ENCODE measurements at regions not wholly inside any gene's neighbourhood (a gene's known extent, or its start where the extent isn't known, plus 50 kb on each side); places are given as distances from the start of the nearest gene placed in this dataset.

DNA sequence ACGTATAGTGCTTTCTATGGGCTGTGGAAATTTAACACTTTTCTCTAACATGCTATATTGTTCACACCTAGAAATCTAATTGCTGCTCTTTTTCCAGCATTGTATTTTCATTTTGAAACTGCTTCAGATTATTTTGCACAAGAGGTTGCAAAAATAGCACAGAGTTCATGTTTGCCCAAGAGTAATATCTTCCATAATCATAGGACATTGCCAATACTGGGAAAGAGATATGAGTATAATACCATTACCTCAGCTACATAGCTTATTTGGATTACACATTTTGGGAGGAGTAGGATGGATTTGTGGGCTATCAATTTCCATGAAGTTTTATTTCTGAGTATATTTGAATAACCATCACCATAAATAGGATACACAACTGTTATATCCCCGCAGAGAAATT lies 717.1 kb downstream of the CDH9 start:
- Histone ChIP-seq H3K4me1 (no peaks in the 10 kb centered on the region), H3K4me3 (no peak overlapping the region), H3K36me3 (no peaks in the 10 kb centered on the region), H3K27ac (no peak overlapping the region), H3K27me3 (no peaks in the 10 kb centered on the region), H3K9me3 (no peaks in the 10 kb centered on the region)
- intact Hi-C loops (cut with DNase I): no loop called here
- no peak for TF ChIP-seq CTCF (IDR thresholded peaks at IDR 0.05)
- ATAC-seq (no peak), FAIRE-seq (no peak), DNase-seq (no peak)
- WGBS, 2 donors: 52 to 67% methylated on average over 2 of the region's 2 CpGs

- no peaks in the 10 kb centered on the region for H3K4me1 ChIP-seq
- no peaks in the 10 kb centered on the region for H3K27me3 ChIP-seq
- ATAC-seq (no peak), FAIRE-seq (no peak), DNase-seq (no peak)
- H3K9me3 ChIP-seq: no peaks in the 10 kb centered on the region
- H3K36me3 ChIP-seq: no peaks in the 10 kb centered on the region
- WGBS, 2 donors: 46 to 51% methylated on average over 2 of the region's 2 CpGs
- no peak overlapping the region for H3K27ac ChIP-seq
- no peak for TF ChIP-seq CTCF (IDR thresholded peaks at IDR 0.05)
- intact Hi-C loops (cut with DNase I): no loop called here
- H3K4me3 ChIP-seq: no peak overlapping the region
Observed at GRCh38 chr5:26310415-26310814, 728.0 kb downstream of the CDH9 start.

- intact Hi-C loops (cut with DNase I): no loop called here
- 52 to 62% methylated on average over 1 of the region's 1 CpG for WGBS, 2 donors
- ATAC-seq (no peak), DNase-seq (no peak), FAIRE-seq (no peak)
- H3K4me1 ChIP-seq: no peaks in the 10 kb centered on the region
- H3K9me3 ChIP-seq: no peaks in the 10 kb centered on the region
- H3K36me3 ChIP-seq: no peaks in the 10 kb centered on the region
- H3K4me3 ChIP-seq: no peak overlapping the region
- H3K27ac ChIP-seq: no peak overlapping the region
- no peak for TF ChIP-seq CTCF (IDR thresholded peaks at IDR 0.05)
- H3K27me3 ChIP-seq: no peaks in the 10 kb centered on the region
Observed at GRCh38 chr5:26295541-26295940, 742.8 kb downstream of the CDH9 start.

DNA sequence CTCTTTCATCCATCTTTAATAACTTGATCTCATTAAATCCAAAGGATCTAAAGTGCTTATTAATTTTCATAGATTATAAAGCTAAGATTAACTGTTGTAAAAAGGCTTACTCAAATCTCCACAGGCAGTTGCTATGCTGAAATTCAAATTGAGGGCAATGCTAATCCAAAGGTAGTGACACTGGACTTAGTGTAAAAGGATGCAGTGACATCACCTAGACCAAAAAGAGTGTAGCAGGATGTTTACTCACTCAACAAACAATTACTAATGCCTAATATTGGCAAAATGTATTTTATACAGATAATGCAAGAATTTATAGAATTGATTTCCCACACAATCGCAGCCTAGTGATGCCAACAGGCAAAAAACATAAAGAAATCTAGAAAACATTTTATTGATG lies 756.2 kb downstream of the CDH9 start:
- Histone ChIP-seq H3K4me1 (no peaks in the 10 kb centered on the region), H3K9me3 (no peaks in the 10 kb centered on the region), H3K36me3 (no peaks in the 10 kb centered on the region), H3K27ac (no peak overlapping the region), H3K27me3 (no peaks in the 10 kb centered on the region), H3K4me3 (no peak overlapping the region)
- DNase-seq: no peak
- ATAC-seq: no peak
- no peak for TF ChIP-seq CTCF (IDR thresholded peaks at IDR 0.05)
- FAIRE-seq: no peak
- 55 to 60% methylated on average over 1 of the region's 1 CpG for WGBS, 2 donors
- intact Hi-C loops (cut with DNase I): no loop called here

DNA sequence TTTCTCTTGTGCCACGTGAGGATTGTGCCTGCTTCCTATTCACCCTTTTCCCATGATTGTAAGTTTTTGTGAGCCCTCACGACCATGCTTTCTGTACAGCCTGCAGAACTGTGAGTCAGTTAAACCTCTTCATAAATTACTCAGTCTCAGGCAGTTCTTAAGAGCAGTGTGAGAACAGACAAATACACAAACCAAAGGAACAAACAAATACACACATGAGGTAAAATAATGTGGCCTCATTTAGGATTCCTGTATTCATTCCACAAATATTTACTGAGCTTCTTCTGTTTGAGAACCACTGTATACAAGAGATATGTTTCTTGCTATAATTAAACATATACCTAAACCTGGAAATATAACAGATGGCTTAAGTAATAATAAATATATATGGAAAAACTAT lies 760.3 kb downstream of the CDH9 start:
- intact Hi-C loops (cut with DNase I): no loop called here
- 31 to 33% methylated on average over 2 of the region's 2 CpGs for WGBS, 2 donors
- no peak for DNase-seq
- no peak overlapping the region for H3K4me3 ChIP-seq
- no peak for TF ChIP-seq CTCF (IDR thresholded peaks at IDR 0.05)
- no peaks in the 10 kb centered on the region for H3K9me3 ChIP-seq
- H3K36me3 ChIP-seq: no peaks in the 10 kb centered on the region
- no peak overlapping the region for H3K27ac ChIP-seq
- H3K27me3 ChIP-seq: no peaks in the 10 kb centered on the region
- no peaks in the 10 kb centered on the region for H3K4me1 ChIP-seq
- no peak for ATAC-seq
- FAIRE-seq: no peak

All from pancreas (tissue), 10 donors.